ENCODE measurements at regions not wholly inside any gene's neighbourhood (a gene's known extent, or its start where the extent isn't known, plus 50 kb on each side); places are given as distances from the start of the nearest gene placed in this dataset.

DNA sequence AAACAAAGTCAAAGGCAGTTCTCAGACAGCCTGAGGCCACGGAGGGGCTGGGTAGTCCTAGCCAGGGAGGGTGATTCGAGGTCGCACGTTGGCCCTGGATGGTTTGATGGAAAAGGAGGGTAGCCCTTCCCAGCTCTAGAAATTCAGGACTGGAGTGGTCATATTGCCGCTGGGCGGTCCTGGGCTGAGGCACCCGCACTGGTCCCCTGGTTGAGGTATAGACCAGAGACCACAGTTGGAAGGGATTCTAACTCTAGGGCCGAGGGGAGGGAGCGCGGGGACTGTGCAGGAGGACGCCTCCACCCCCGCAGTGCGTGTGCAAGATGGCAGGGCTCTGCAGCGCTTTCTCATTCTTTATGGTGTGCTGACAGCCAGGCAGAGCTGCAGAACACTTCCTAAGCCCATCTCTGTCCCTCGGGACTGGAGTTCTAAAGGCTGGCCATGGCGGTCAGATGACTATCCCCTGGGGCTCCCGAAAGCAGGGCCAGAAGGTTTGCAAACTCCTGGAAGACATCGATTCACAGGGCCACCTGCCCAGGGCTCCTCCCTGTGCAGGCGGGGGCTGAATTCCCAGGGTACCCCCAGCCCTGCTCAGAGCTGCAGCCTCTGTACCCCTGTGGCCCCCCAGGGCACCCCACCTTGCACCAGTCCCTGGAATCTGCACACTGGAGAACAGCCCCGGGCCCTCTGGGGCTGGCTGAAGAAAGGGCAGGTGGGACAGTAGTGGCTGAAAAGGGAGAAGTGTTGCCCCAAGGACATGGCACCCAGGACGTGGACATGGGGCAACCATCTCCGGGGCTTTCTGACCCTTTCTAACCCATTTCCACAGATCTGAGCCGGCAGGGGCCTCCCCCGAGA is 51.0 kb upstream of the ELN start:
- no peak overlapping the region for H3K4me3 ChIP-seq
- H3K27ac ChIP-seq, result no peak overlapping the region
- peak; percentile 57 for DNase-seq (ENCODE audit: low spot score)
- TF ChIP-seq, protein P1, sequence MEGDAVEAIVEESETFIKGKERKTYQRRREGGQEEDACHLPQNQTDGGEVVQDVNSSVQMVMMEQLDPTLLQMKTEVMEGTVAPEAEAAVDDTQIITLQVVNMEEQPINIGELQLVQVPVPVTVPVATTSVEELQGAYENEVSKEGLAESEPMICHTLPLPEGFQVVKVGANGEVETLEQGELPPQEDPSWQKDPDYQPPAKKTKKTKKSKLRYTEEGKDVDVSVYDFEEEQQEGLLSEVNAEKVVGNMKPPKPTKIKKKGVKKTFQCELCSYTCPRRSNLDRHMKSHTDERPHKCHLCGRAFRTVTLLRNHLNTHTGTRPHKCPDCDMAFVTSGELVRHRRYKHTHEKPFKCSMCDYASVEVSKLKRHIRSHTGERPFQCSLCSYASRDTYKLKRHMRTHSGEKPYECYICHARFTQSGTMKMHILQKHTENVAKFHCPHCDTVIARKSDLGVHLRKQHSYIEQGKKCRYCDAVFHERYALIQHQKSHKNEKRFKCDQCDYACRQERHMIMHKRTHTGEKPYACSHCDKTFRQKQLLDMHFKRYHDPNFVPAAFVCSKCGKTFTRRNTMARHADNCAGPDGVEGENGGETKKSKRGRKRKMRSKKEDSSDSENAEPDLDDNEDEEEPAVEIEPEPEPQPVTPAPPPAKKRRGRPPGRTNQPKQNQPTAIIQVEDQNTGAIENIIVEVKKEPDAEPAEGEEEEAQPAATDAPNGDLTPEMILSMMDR (IDR thresholded peaks at IDR 0.05), result no peak

DNA sequence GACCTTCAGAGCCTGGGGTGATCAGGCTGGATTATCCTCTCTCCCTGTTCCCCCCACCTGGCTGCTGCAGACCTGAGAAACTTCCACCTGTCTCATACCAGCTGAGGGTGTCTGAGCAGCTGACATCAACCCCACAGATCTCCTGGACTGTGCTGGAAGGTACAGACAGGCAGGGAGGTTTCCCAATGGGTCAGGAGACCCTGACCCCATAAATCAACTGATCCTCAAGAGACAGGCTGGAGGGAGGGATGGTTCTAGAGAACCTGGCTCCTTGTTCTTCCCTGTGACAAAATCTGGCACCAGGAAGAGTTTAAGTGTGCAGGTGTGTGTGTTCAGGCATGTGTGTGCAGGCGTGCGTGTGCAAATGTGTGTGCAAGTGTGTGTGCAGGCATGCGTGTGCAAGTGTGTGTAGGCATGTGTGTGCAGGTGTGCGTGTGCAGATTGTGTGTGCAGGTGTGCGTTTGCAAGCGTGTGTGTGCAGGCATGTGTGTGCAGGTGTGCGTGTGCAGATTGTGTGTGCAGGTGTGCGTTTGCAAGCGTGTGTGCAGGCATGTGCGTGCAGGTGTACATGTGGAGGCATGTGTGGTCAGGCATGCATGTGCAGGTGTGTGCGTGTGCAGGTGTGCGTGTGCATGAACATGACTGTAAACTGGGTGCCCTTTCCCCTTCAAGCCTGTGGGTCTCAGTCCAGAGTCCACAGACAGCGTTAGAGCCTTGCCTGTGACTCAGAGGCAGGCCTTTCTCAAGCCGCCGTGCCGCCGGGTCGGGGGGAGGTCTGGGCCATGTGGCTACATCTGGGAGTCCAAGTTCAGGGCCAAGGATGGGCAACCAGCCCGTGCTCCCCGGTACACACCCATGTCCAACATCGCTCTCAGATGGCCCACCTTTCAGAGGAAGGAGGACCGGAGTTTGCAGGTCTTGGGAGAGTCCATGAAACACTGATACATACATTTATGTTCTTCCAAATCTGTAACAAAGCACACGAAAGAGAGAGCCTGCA is 50.1 kb upstream of the ELN start:
- Histone ChIP-seq H3K4me3 (no peak overlapping the region), H3K27ac (no peak overlapping the region)
- TF ChIP-seq, protein P1 (IDR thresholded peaks at IDR 0.05), result no peak
- DNase-seq (ENCODE audit: low spot score), result peak; percentile 68
